ENCODE measurements at regions not wholly inside any gene's neighbourhood (a gene's known extent, or its start where the extent isn't known, plus 50 kb on each side); places are given as distances from the start of the nearest gene placed in this dataset.
"Not testable (repeated sequence)": the region's sequence is repeated elsewhere in the genome, so short reads cannot be mapped to it uniquely, and the experiment has no call there.

DNA sequence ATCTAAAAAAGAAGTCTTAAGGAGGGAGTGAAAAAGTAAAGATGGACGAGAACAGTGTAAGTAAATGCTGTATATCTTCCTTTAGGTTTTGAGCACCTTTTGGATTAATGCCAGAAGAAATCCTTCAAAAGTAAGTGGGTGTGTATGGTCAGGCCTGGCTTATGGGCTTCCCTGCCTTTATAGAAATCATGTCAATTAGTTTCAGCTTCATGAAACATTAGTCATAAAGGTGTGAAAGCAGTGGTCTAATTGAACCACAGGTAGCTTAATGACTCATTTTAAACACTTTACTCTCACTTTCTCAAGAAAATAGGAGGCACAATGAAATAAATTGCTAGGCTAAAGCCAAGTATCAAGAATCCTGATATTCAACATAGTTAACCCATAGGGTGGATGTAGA lies 467.4 kb upstream of the DPPA4 start:
- peak in 1 of 3 donors; percentile 5 for DNase-seq (ENCODE audit: low read depth in 3 of 3)

DNA sequence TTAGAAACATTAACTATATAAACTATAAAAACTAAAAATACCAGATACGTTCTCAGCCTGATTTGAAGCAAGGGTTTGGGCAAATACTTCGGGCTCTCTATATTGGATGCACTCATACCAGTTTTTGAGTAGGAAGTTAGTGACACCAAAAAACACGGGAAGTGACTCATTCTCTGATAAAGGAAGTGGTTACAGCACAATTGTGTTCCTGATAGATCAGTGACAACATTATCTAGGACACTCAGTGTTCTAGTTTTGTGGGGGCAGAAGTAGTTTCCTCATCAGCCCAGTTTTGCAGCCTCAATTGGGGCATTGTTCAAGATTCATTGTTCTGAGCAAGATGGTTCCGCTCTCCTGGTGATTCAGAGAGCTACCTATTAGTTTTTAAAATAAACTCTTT lies 469.6 kb upstream of the DPPA4 start:
- peak in 2 of 3 donors; percentile 7 to 11 for DNase-seq (ENCODE audit: low read depth in 3 of 3)

DNA sequence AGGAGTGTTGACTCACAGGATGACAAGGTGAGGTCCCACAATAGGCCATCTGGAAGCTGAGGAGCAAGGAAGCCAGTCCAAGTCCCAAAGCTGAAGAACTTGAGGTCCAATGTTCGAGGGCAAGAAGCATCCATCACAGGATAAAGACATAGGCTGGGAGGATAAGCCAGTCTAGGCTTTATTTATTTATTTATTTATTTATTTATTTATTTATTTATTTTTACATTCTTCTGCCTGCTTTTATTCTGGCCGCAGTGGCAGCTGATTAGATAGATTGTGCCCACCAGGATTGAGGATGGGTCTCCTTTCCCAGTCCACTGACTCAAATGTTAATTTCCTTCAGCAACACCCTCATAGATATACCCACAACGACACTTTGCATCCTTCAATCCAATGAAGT lies 472.2 kb upstream of the DPPA4 start:
- no peak for DNase-seq (ENCODE audit: low read depth in 3 of 3)

DNA sequence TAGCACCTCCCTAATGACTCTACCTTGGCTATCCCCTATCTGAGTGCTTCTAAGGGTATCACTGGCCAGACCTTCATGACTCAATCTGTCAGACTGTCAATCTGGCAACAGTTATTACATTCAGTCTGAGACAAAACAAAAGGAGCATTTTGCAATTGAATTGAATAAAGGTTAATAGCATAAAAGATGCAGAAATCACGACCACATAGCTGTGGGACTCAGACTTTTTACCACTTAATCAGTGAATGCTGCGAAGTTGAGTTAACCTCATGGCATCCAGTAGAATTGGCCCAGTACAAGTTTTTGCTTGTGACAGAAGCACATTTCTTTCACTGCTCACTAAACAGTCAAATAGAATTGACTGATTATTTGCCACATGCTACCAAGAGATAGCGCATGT lies 480.7 kb upstream of the DPPA4 start:
- no peak for DNase-seq (ENCODE audit: low read depth in 3 of 3)

DNA sequence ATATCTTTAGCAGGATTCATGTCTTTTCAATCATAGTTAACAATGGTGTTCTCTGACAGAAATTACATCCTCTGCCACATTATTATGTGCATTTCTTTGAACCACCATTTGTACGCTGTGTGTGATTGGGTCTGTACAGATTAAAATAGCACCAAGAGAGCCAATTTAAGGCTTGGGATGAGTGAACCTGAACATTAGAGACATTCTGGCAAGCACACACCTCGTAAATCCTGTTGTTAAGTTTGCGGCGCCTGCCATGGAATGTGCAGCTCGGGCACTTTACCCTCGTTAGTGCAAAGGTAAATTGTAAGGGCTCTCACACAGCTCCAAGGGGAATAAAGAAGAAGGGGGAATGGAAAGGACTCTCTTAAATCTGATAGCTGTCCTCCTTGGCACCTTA lies 482.4 kb upstream of the DPPA4 start:
- no peak for DNase-seq (ENCODE audit: low read depth in 3 of 3)

DNA sequence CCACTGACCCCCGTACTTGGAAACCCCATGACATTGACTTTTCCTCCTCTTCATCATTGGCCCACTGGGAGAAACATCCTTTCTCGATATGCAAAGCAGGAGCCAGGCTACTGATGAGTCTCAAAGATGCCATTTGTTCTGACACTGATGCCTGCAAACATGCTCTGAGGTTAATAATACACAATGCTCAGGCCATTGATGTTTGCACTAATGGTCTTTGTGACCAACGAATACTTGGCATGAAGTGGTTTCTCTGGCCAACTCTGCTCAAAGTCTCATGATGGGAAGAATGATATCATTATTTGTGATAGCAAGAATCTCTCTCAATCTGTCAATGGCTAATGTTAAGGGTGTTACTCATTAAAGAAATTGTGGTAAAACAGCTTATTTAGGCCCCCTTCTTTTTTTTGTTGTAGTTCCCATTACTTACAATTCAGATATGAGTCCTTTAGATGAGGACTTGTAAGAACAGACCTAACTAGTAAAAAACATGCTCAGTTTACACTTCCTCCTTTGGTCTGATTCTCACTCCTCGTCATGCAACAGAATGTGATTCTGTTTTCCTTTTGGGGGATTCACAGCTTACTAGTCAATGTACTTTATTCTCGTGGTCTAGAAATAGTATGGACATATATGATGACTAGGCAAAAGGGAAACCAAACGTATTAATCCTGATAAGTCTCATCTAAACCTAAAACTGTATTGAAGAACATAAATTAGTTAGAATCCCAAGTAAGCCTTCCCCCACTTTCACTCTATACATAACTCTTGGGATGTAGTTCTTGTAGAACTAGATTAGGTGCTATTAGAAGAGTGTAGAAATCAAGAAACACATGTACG lies 488.8 kb upstream of the DPPA4 start:
- DNase-seq (ENCODE audit: low read depth in 3 of 3): no peak

DNA sequence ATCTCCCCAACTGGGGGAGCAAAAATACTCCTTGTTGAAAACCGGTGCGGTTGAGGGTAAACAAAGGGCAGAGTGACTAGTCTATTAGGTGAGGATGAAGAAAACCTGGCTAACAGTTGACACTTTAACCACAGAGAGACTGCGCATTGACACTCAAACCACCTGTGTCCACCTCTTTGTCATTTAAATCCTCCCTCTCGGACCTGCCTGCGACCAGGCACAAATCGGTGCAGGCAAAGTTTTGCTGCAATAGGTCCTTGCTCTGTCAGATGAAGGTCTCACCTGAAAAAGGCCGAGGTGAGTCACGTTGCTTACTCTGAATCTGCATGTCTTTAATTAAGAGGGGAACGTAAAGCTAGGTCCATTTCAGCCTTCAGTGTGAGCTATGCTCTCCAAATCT lies 494.1 kb upstream of the DPPA4 start:
- DNase-seq (ENCODE audit: low read depth in 3 of 3): no peak

DNA sequence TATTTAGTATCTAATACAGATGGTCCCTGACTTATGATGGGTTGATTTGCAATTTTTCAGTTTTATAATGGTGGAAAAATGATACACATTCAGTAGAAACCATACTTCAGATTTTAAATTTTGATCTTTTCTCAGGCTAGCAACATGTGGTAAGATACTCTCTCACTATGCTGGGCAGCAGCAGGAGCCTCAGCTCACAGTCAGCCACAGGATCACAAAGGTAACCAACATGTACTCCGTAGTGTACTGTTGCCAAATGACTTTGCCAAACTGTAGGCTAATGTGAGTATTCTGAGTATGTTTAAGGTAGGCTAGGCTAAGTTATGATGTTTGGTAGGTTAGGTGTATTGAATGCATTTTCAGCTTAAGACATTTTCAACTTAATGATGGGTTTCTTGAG lies 498.6 kb upstream of the DPPA4 start:
- no peak for DNase-seq (ENCODE audit: low read depth in 3 of 3)

DNA sequence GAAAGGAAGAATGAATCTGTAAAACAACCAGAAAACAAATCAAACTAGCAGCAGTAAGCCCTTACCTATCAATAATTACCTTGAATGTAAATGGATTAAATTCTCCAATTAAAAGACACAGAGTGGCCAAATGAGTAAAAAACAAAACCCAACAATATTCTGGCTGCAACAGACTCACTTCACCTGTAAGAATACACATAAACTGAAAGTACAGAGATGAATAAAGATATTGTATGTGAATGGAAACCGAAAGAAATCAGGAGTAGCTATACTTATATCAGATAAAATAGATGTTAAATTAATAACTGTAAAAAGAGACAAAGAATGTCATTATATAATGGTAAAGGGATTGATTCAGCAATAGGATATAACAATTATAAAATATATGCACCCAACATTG lies 514.5 kb upstream of the DPPA4 start:
- no peak for DNase-seq (ENCODE audit: low read depth in 3 of 3)

DNA sequence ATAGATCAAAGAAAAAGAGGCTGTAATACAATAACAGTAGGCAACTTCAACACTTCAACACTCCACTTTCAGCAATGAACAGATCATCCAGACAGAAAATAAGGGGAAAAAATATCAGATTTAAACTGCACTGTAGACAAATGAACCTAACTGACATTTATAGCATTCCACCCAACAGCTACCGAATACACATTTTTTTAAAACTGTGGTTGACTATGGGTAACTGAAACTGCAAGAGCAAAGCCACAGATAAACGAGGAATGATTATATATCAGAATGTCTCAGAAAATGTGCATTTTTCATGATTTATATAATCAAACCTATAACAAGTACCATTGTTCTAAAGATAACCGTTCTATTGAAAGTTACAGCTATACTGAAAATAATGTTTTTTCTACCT lies 514.9 kb upstream of the DPPA4 start:
- DNase-seq (ENCODE audit: low read depth in 3 of 3): no peak

DNA sequence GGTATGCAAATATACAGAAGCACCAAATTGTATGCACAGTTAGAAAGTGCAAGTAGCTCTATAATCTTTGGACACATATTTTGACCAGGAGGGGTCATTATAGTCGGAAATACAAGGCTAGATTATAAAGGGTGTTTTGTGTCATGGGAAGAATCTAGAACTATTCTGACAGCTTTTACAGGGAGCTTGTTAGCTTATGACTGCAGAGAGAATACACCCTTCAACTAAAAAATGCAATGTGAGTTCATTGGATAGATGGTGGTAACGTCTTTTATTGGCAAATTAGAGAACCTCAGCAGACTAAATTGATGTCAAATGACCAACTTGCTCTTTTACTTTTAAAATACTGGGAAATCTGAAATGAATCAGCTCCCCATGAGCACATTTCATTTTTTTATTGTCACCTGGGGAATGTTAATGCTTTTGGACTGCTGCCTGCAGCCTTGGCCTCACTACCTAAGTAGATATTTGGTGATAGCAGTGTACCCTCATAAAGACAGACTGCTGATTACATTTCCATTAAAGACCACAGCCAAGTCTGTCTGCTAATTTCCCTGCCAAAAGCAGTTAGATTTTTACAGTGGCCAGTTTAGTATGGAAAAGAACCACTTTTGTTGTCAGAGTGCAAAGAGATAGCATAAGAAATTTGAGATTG lies 515.9 kb upstream of the DPPA4 start:
- DNase-seq (ENCODE audit: low read depth in 3 of 3): no peak

DNA sequence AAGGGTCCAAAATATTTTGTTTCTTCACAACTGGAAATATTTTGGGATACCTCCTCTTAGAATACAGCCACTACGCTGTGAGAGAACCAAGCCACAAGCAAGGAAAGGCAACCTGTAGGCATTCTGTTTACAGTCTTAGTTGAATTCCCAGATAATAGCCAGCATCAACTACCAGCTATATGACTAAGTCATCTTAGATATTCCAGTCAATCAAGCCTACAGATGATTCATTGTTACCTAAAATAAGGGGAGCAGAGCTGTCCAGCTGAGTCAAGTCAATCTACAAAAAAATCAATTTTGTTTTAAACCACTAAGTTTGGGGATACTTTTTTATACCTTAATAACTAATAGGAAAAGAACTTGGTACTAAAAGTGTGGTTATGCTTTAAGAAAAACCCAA lies 526.4 kb upstream of the DPPA4 start:
- no peak for DNase-seq (ENCODE audit: low read depth in 3 of 3)

DNA sequence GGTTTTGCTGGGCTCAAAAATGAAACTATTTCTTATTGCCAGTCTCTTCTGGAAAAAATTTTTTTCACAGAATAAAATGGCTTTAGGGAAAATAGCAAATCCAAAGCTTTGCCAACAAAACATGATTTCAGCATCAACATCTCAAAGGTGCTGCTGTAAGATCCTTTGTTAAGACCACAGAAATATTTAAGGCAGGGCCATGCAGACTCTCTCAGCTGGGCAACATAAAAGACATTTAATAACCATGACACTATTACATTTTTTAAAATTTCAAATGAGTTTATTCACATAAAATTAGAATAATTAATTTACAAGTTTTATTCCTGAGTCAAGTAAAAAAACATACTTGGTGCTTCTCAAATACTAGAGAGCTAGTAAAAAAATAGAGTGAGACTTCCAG lies 527.1 kb upstream of the DPPA4 start:
- DNase-seq (ENCODE audit: low read depth in 3 of 3): no peak

DNA sequence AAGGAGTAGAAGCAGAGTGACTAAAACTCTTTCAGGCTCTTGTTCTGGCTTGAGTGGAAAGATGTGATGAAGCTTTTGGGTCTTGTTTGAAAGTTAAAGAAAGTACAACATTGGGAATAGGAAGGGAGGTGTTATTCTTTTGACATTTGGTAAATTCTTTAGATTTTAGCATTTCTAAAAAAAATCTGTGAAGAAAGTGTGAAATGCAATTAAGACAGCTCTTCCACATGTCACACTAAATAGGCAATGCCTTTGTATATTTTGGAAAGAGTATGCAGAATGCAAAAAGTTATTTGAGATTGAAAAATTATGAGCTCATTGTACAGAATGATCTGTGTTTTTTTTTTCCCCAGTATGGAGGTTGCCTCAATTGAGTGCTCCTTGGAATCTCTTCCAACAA lies 532.2 kb upstream of the DPPA4 start:
- no peak for DNase-seq (ENCODE audit: low read depth in 3 of 3)

DNA sequence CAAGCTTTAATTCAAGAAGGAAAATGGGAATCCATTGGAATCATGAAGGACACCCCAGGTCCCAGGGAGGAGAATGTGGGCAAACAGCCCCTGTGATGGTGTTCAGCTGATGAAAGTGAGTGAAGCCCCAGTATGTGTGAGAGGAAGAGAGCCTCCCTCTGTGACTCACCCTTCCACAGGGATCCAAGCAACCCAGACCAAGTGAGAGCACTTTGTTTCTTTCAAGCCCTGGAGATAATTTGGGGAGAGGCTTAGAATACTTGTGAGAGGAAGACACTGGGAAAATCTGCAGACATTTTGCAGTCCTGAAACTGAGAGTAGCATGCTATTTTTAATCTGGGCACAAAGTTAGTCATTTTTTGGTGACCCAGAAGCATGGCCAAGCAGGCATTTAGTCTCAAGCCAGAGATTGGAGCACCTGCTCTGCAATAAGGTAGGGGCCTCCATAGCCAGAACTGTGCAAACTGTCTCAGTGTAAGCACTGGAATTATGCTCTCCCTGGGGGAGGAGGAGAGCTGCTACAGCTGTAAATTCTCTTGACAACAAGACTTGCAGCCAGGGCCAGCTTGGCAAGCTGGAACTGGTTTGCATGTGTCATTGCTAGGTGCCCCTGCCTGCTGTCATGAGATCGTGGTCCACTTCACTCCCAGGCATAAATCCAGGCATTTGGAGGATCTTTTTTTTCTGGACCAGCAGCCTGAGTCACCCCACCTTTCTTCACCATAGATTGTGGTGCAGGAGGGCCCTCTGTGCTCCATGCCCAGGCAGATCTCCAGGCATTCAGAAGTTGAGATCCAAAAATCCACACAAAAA lies 537.8 kb upstream of the DPPA4 start:
- no peak for DNase-seq (ENCODE audit: low read depth in 3 of 3)

DNA sequence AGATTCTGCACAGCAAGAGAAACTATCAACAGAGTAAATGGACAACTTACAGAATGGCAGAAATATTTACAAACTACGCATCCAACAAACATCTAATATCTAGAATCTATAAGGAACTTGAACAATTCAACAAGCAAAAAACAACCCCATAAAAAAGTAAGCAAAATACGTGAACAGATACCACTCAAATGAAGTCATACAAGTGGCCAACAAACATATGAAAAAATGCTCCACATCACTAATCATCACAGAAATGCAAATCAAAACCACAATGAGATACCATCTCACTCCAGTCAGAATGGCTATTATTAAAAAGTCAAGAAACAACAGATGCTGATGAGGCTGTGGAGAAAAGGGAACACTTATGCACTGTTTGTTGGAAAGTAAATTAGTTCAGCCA lies 540.3 kb upstream of the DPPA4 start:
- not testable (repeated sequence) for DNase-seq (ENCODE audit: low read depth in 3 of 3)

DNA sequence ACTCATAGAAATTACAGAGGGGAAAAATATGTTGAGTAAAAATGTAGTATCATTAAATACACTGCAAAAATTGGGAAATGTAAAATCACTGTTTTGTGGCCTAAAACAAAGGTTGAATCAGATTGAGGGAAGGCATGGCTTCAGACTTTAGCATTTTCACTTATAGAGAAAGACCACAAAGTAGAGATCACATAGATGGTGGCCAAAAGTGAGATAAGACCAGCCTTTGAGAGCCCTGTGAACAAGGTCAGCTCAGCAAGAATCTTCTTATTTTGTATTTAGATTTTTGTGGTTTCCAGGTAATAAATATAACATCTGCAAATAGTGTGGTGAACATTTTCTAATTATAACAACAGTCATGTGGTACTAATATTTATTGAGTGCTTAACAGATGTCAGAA lies 544.8 kb upstream of the DPPA4 start:
- no peak for DNase-seq (ENCODE audit: low read depth in 3 of 3)

DNA sequence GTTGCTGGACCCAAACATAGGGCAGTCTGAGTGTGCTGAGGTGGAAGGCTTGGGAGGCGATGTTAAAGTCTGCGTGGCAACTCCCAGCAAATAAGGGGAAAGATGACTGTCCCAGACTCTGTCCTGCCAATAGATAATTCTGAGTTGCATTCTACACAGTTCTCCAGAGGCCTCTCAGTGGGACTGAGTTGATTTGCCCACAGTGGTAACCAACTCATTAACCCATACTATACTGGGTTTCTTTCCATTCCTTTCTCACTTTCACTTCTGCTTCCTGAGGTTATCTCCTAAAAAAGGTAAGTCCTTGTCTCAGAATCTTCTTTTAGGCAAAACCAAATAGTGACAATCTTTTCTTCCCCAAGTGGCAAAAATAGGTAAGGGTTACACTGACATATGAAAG lies 549.9 kb upstream of the DPPA4 start:
- no peak for DNase-seq (ENCODE audit: low read depth in 3 of 3)

DNA sequence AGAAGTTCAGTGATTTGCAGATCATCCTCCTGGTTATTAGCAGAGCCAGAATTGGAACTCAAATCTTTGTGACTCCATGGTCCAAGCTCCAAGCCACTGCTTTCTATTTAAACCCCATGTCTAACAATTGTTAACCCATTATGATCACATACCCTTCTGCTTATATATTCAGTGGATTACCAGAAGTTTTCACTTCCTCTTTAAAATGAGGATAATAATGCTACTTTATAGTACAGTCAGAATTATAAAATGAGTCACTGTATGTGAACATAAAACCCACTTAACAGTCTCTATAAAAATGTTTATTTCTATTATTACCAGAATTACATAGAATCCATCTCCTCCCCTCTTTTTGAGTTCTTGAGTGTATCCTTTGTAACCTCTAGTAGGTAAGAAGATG lies 550.7 kb upstream of the DPPA4 start:
- no peak for DNase-seq (ENCODE audit: low read depth in 3 of 3)

DNA sequence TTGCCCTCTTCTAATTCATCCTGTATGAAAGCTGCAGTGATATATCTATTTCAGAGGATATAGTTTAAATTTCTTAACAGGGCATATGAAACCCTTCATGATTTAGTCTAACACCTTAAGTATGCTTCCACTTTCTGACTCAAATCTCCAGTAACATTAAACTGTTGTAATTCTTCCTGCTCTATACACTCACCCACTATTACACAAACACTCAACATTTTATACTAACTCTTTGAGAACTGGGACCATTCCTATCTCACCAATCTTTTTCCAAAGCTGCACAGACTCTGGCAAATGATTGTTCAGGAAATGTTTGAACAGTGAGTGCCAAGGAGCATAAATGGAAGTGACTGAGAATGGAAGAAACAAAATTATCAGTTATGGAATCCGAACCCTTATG lies 560.4 kb upstream of the DPPA4 start:
- DNase-seq (ENCODE audit: low read depth in 3 of 3): no peak

DNA sequence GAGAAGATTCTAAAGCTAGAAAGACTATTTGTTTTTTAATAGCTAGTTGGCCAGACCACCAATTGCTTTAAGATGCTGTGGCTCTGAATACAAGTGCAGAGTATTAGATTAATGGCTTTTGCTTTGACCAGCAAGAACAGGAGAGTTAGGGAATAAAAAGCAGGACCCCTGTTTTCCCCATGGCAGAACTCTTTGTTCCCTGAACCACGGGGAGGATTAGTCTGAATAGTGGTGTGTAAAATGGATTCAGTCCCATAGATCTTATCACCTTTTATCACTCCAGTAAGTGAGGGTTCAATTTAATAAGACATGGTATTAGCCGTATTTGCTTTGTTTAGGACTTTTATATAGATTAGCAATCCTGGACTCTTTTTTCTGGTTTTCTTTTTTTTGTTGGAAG lies 562.6 kb upstream of the DPPA4 start:
- no peak for DNase-seq (ENCODE audit: low read depth in 3 of 3)

DNA sequence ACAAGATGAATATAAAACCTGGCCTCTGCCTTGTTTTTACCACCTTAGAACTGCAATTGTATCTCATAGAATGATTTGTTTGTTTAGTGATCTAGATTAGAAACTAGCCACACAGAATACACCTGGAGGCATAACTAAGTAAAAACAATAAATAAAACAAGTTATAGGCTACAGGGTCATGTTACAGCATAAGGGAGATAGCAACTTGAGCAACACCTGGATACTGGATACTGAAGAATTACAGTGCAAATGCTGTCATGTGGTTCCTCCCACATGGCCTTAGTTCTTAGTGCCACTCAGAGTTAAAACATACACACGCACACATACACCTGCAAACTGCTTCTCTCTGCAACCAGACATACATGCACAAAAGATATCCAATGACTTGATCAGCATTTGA lies 563.4 kb upstream of the DPPA4 start:
- no peak for DNase-seq (ENCODE audit: low read depth in 3 of 3)

DNA sequence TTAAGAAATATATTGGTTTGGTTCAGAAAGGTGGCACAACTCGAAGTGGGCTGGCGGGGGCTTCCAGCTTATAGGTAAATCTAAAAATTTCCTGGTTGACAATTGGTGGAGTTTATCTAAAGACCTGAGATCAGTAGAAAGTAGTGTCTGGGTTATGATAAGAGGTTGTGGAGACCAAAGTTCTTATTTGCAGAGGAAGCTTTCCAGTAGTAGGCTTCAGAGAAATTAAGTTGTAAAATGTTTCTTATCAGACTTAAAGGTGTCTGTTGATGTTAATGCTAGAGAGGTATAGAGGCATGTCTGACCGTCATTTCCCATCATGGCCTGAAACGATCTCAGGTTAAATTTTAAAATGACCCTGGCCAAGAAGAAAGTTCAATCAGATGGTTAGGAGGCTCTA lies 565.2 kb upstream of the DPPA4 start:
- DNase-seq (ENCODE audit: low read depth in 3 of 3): no peak
